Mucosa of descending colon (tissue), 3 donors: ENCODE measurements at regions not wholly inside any gene's neighbourhood (a gene's known extent, or its start where the extent isn't known, plus 50 kb on each side); places are given as distances from the start of the nearest gene placed in this dataset.

Experiments used
- ATAC-seq: fragments of 200-7000 bp; cut with Tn5 transposase; one replicate; pipeline ENCODE4 v1.9.1; 2020; ENCODE audit warnings: mild to moderate bottlenecking, moderate library complexity
- DNase-seq, 3 donors: peaks; one replicate each; pipeline ENCODE4 v3.0.0-alpha.2; 2020
- H3K36me3 ChIP-seq: fragments of 200-600 bp; one replicate; pipeline ENCODE4 v1.8.0; 2021; ENCODE audit warnings: low read depth, mild to moderate bottlenecking
- H3K4me1 ChIP-seq: fragments of 200-600 bp; one replicate; pipeline ENCODE4 v1.8.0; 2021; ENCODE audit warnings: low read depth, mild to moderate bottlenecking
- H3K4me3 ChIP-seq: fragments of 200-600 bp; one replicate; pipeline ENCODE4 v1.8.0; 2021; ENCODE audit warnings: mild to moderate bottlenecking
- H3K9me3 ChIP-seq: fragments of 200-600 bp; one replicate; pipeline ENCODE4 v1.8.0; 2021; ENCODE audit warnings: mild to moderate bottlenecking
- intact Hi-C, 2 donors: fragments of 100-400 bp; cut with DNase I in 1 of 2; cut with micrococcal nuclease in 1 of 2; formaldehyde crosslinking; loops; one replicate each; pipeline versions ENCODE4 v1.11.0 to v1.11.1; 2022; cut with DNase I, micrococcal nuclease
- TF ChIP-seq, protein P1 (sequence below): fragments of 200-600 bp; IDR thresholded peaks from one replicate; pipeline ENCODE4 v1.8.0; 2022; ENCODE audit warnings: antibody characterized with exemption, mild to moderate bottlenecking
- donor health status: DM: no; HTN: no; CAD: no; lungs with moderate emphysema.
- donor health status: DM: no; HTN: no; CAD: no.
- donor health status: DM: no; HTN: yes; CAD: no.

- no peaks in the 10 kb centered on the region for H3K9me3 ChIP-seq
- H3K4me1 ChIP-seq: no peaks in the 10 kb centered on the region
- no peak overlapping the region for H3K4me3 ChIP-seq
- ATAC-seq (no peak), DNase-seq (no peak)
- intact Hi-C loops: no loop called here
- TF ChIP-seq, protein P1, sequence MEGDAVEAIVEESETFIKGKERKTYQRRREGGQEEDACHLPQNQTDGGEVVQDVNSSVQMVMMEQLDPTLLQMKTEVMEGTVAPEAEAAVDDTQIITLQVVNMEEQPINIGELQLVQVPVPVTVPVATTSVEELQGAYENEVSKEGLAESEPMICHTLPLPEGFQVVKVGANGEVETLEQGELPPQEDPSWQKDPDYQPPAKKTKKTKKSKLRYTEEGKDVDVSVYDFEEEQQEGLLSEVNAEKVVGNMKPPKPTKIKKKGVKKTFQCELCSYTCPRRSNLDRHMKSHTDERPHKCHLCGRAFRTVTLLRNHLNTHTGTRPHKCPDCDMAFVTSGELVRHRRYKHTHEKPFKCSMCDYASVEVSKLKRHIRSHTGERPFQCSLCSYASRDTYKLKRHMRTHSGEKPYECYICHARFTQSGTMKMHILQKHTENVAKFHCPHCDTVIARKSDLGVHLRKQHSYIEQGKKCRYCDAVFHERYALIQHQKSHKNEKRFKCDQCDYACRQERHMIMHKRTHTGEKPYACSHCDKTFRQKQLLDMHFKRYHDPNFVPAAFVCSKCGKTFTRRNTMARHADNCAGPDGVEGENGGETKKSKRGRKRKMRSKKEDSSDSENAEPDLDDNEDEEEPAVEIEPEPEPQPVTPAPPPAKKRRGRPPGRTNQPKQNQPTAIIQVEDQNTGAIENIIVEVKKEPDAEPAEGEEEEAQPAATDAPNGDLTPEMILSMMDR: no peak
- H3K36me3 ChIP-seq: no peaks in the 10 kb centered on the region
Measured at GRCh38 chr5:118435131-118435530, 553.2 kb downstream of the DTWD2 start.

DNA sequence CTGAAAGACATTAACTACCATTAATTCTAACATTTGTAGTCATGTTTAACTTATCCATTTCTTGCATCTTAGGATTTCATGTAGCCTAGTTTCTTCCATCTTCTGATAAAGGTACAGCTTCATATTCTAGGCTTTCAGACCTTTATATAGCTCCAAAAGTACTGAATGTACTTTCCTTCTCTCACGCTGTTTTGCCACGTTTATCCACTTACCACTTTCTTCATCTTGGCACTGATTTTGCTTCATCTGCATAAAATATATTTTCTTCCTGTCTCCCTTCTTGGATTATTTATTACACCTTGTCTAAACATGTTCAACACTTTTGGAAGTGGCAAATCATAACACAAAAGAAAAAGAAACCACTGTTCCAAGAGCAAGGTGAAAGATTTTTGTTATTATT, 553.8 kb downstream of the DTWD2 start:
- TF ChIP-seq, protein P1: no peak
- Histone ChIP-seq H3K4me1 (no peaks in the 10 kb centered on the region), H3K36me3 (no peaks in the 10 kb centered on the region), H3K9me3 (no peaks in the 10 kb centered on the region), H3K4me3 (no peak overlapping the region)
- intact Hi-C loops: no loop called here
- DNase-seq: no peak
- ATAC-seq: no peak

DNA sequence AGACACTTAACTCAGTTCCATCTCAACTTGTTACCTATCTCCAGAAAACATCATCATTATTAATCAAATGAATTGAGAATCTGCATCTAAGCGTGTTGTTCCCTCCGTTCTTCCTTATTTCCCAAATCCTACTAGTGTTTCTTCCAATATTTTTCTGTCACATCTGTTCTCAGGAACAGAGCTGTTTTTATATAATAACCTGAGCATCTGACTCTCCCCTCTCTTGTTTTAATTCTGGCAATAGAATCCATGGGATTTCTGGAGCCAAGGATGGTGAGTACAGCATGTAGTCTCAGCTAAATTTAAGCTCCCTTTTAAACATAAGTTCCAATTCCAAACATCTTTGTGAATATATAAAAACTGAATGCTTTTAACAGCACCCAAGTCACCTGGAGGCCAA, 558.3 kb downstream of the DTWD2 start:
- Histone ChIP-seq H3K36me3 (no peaks in the 10 kb centered on the region), H3K4me3 (no peak overlapping the region), H3K9me3 (no peaks in the 10 kb centered on the region), H3K4me1 (no peaks in the 10 kb centered on the region)
- DNase-seq: no peak
- intact Hi-C loops: no loop called here
- no peak for ATAC-seq
- TF ChIP-seq, protein P1: no peak

DNA sequence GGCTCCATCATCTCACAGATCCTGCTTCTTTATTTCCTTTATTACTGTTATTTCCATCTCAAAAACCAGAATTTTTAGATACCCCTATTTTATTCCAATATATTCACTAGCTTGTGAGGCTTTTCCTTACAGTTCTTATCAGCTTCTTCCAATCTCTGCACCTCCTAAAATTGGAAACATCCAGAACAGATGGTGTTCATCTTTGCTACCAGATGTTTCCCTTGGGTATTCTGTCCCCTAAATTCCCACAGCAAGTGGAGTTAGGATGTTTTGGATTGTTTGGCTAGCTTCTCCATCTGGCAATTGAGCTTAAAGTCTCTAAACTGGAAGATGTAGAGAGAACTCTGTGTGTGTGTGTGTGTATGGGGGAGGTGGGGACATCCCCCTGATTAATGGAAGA, 580.4 kb downstream of the DTWD2 start:
- H3K4me3 ChIP-seq: no peak overlapping the region
- ATAC-seq (no peak), DNase-seq (no peak)
- H3K4me1 ChIP-seq: no peaks in the 10 kb centered on the region
- H3K9me3 ChIP-seq: no peaks in the 10 kb centered on the region
- intact Hi-C loops: no loop called here
- TF ChIP-seq, protein P1: no peak
- no peaks in the 10 kb centered on the region for H3K36me3 ChIP-seq

- DNase-seq: no peak
- no peak for ATAC-seq
- intact Hi-C loops: no loop called here
- Histone ChIP-seq H3K4me1 (no peaks in the 10 kb centered on the region), H3K4me3 (no peak overlapping the region), H3K36me3 (no peaks in the 10 kb centered on the region), H3K9me3 (no peaks in the 10 kb centered on the region)
- TF ChIP-seq, protein P1: no peak
Measured at GRCh38 chr5:118405650-118406061, 582.7 kb downstream of the DTWD2 start.

GRCh38 chr5:118397236-118397635, 591.1 kb downstream of the DTWD2 start:
- ATAC-seq: no peak
- H3K4me1 ChIP-seq: no peaks in the 10 kb centered on the region
- intact Hi-C loops: no loop called here

More at GRCh38 chr5:118397236-118397635, 591.1 kb downstream of the DTWD2 start:
- TF ChIP-seq, protein P1: no peak
- H3K9me3 ChIP-seq: no peaks in the 10 kb centered on the region
- no peak for DNase-seq
- H3K4me3 ChIP-seq: no peak overlapping the region
- no peaks in the 10 kb centered on the region for H3K36me3 ChIP-seq
